Stimulated activated CD4-positive, alpha-beta T cell treated with anti-CD3 and anti-CD28 coated beads, Interleukin-15, amount 100 ng/mL, for 24 hours (primary cell): ENCODE measurements at regions not wholly inside any gene's neighbourhood (a gene's known extent, or its start where the extent isn't known, plus 50 kb on each side); places are given as distances from the start of the nearest gene placed in this dataset.

ENCODE experiments used
- DNase-seq: peaks from one replicate; pipeline ENCODE4 v3.0.0-alpha.2; 2020

DNA sequence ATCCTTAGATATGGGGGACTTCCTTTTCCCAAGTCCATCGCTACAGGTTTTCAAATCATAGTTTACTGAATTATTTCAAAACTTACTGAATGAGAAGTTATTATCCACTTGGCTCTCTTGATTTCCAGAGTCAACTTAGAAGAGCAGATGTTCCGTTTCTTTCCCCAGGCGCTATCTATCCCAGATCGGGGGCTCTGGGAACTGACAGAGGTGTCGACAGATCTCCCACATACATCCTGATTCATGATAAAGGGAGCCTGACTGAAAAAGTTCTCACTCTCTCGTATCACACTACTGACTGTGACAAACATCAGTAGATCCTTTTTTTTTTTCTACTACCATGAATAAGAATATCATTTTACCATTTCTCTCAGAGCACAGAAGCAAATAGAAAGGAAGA is 654.8 kb downstream of the RNF144B start:
- DNase-seq = no peak

DNA sequence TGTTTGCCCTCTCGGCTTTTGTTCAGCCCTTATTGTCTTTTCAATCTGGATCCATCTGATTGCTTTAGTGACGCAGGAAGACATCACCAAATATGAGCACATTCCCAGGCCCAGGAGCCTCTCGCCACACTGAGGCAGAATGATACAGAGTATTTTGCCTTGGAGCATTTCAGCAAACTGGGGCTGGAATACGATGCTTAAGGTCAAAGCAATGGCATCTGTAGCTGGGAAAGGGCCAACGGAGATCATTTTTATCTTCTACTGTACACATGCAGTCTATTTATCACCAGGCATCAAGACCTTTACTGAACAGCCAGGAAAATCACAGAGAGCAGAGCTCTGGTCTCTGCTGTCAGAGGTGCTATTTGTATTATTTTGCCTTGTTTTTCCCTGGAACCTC is 655.3 kb downstream of the RNF144B start:
- DNase-seq = no peak

DNA sequence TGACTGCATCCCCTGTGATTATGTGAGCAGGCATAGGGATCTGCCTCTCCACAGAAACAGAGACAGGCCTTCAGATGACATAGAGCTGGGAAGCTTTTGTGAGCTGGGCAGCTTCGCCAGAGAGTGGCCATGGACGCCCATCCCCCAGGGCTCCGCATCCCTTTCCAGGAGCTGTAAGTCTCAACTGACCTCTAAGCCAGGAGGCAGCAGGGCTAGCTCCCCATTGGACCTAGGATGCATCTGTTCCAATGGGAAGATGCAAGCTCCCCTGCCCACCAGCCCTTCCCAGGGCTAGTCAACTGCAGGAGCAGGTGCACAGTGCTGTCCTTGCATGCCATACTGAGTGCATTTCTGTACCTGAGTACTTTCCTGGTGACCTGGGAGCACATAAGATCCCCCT is 663.6 kb downstream of the RNF144B start:
- DNase-seq = no peak

DNA sequence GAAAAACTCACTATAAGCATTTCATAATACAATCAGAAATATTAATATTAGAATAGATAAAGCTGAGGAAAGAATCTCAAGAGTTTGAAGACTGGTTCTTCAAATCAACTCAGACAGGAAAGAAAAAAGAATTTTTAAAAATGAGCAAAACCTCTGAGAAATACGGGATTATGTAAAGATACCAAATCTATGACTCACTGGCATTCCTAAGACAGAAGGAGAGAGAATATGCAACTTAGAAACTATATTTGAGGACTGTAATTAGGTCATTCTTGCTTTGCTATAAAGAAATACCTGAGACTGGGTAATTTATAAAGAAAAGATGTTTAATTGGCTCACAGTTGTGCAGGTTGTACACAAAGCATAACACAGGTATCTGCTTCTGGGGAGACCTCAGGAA is 665.1 kb downstream of the RNF144B start:
- DNase-seq = no peak

DNA sequence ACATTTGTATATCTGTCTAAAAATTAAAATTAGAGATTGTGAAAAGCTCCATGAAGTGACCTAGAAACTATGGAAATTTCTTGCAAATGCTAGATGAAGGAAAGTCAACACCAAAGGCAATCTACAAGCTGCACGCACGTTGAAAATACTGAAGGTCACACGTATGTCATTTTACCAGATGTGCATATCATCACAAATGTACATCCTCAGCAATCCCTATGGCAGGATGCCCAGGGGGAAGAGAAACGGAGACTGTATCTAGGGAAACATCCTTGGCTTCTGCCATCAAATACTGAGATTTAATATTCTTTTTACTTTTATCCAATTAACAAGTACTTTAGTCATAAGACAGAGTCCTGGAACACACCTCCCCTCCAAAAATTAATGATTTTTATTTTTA is 672.0 kb downstream of the RNF144B start:
- DNase-seq = no peak

DNA sequence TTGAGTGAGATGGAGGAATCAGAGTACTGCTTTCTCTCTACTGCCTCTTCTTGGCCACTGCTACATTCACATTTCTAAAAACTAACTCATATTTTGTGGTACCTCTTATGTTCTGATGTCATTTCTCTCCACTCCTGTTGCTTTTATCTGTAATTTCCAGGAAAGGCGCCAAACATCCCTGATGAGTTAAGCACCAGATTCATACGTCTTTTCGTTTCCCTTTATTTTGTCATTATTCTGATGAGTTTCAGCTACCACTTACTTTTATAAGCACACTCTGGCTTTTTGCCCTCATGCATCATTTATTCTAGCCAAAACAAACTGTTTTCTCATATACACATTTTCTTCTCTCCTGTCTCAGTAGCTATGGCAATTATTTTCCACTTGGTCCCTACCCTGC is 680.0 kb downstream of the RNF144B start:
- no peak for DNase-seq

DNA sequence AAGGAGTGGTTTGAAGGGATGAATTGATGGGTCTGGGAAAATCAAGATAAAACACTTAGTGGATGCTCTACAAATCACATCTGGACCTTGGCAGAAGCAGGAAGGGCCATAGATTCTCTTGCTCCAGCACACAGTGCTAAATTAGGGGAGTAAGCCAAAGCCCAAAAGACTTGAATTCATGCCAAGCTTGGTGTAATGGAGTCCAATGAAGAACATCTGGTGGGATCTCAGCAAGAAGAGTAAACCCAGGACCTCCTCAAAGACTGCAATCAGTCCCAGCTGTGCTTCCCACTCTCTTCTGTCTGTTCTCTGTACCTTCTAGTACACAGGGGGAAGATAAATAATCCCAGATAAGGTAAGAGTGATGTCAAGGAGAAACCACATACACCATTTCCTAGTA is 683.4 kb downstream of the RNF144B start:
- DNase-seq = no peak

DNA sequence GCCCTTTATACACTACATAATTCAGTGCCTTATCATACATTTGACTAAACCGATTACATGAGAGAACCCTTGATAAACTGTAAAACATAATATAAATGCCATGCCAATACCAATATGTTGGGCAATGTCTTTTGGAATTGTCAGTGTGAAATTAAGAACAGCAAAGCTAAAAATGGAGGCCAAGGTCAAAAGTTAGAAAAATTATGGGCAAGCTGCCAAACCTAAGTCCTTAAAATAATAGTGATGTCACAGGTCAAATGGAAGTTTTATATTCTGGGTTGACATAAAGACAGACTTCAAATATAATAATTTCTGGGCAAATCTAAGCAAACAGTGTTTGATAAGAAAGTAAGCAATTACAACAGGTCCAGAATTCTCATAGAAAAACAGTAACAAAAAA is 696.7 kb downstream of the RNF144B start:
- DNase-seq = no peak

DNA sequence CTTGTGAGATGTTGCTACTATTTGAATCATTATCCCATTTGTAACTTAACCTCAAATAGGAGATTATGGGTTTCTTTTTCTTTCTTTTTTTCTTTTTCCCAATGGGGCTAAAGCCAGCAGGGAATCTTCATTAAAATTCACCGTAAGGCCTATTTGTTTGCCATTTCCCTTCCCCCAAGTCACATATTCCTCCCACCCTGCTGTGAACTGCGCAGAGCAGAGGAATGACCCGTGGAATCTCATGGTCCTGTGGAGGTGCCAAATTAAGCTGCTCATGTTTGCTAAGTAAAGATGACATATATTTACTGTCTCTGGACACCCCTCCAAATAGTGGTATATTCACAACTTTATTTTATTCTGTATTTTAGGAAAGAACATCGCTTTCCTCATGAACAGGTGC is 699.3 kb downstream of the RNF144B start:
- DNase-seq = no peak

DNA sequence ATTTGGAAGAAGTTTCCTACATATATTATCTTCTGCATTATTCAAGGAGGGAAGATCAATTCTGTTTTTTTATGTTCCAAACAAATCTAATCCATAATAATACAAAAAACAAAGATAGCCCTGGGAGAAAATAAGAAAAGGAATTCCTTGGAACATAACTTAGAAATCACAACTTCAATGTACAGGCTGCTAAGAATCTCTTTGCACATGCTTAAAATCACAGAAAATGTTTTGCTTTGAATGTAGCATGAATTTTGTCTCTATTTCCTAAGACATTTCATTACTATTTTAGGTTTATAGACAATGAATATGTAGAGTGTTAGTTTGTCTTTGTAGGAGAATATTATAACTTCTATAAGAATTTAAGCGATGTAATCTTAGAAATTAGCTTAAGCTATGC is 700.1 kb downstream of the RNF144B start:
- no peak for DNase-seq

DNA sequence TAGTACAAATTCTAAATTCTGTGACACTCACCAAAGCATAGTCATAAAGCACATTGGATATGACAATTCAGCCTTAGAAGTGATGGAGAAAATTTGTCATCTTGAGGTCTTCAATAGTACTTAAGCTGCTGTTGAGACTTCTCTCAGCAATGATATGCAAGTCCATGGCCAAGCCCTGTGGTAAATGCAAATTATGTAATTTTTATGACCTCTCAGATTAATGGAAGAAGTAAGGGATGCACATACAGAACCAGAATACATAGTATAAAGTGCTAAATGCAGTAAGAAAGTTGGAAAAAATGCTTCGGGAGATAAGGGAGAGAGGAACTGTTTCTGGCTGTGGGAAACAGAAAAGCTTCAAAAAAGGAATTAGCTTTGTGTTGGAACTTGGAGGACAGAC is 700.7 kb downstream of the RNF144B start:
- DNase-seq = no peak

DNA sequence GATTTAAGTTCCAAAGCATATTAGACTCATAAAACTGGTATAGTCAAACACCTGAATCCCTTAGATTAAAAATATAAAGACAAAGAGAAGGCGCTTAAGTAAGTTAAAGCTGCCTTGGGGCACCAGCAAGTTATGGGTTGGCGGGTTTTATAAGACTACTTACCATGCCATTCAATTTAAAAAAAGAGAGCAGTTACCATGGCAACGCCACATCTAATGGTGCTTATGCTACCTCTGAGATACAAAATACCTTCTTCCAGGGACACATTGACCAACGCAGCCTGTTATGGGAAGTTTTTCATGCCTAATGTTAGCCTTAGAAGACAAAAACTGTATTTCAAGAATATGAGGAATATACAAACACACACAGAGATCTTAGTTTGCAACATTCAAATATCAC is 713.6 kb downstream of the RNF144B start:
- no peak for DNase-seq

DNA sequence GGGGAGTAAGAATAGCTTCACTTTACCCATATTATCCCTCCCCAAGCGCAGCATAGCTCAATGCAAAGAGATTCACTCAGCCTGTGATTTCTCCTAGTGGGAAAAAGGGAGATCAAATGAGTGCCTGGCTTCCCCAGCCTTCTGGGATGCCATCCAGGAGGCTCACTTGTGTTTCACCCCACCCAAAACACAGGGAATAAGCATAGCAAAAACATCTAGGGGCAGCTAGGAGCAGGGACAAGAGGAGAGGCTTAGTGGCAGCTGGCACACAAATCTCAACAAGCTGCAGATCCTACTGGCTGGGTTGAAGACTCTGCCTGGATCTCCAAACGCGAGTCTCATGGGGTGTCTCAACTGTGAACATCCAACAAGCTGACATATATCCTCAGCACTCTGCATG is 715.8 kb downstream of the RNF144B start:
- no peak for DNase-seq

DNA sequence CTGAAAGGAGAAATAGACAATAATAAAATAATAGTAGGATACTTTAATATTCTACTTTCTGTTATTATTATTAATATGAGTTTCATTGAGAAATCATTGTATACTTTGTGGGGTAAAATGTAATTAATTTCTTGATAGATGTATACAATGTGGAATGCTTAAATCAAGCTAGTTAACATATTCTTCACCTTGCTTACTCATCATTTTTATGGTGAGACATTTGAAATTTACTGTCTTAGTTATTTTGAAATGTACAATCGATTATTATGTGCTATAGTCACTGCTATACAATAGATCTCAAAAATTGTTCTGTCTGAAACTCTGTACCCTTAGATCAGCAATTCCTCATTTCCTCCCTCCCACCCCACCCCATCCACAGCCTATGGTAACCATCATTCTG is 720.3 kb downstream of the RNF144B start:
- no peak for DNase-seq

DNA sequence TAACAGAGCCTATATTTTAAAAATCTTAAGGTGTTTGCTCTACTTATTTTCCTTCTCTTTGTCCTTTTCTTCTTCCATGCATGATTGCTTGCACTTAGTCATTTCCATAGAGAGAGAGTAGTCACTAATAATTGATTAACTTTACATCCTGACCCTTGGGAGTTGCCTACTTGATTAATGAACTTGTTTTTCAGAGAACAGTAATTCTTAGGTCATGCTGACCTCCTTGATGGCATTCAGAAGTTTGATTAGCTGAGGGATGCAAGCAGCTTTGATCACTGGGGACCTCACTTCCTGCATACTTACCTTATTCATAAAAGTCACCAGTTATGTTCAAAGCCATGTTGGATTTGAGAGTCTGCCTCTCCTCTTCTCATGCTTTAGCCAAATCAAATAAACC is 715.6 kb upstream of the ID4 start:
- DNase-seq = no peak

DNA sequence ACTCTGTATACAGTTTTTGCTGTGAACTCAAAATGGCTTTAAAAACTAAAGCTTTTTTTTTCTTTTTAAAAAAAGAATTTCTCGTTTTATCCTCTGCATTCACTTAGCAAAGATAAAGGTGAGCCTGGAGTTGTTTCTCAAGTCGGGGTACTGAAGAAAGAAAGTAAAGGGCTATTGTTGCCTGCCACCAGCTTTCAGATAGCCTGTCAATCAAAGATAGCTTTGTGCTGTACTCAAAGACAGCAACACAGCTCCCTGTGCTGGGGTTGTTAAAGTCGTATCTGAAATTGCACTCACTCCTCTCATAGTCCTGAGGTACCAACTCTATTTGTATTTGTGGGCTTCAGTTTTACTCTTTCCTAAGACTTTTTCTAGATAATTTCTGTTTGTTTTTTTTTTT is 710.1 kb upstream of the ID4 start:
- no peak for DNase-seq

DNA sequence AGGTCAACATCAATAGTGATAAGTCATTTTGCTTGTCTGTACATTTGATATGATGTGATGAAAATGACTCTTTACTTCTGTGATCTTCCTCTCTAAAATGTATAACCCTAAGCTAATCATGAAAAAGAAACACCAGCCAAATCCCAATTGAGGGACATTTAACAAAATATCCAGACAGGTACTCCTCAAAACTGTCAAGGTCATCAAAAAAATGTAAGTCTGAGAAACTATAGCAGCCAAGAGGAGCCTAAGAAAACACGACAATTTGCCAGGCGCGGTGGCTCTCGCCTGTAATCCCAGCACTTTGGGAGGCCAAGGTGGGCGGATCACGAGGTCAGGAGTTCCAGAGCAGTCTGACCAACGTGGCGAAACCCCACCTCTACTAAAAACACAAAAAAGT is 708.5 kb upstream of the ID4 start:
- no peak for DNase-seq

DNA sequence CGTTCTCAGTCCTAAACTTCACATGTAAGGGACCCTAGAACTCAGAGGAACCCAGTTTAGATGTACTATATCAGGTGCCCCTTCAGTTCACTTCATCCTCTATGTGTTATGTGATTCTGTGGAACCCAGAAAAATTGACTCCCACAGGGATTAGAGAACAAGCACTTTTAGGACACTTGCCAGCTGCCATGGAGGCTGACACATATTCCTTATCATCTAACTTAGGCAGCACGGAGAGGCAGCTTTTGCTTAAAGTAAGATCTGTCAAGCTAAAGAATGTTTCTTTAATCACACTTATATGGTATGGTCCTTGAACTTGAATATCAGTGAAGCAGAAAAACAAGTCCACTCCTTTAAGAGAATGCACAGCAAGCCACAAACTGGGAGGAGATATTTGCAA is 701.5 kb upstream of the ID4 start:
- DNase-seq = no peak

DNA sequence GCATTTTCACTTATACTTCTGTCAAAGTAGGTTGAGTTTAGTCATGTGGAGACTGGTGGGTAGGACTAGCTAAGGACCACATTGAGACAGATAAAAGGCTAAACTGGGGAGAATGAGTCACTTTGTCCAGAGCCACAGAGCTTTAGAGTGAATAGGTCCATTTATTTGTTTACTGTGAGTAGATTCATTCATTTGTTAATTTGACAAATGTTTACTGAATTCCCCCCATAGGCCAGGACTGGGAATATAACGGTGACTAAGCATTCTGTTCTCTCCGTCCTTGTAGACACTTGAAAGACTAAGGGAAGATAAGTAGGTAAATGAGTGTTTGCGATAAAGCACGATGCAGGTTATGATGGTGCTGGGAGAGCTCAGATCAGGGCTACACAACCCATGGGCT is 699.7 kb upstream of the ID4 start:
- no peak for DNase-seq

DNA sequence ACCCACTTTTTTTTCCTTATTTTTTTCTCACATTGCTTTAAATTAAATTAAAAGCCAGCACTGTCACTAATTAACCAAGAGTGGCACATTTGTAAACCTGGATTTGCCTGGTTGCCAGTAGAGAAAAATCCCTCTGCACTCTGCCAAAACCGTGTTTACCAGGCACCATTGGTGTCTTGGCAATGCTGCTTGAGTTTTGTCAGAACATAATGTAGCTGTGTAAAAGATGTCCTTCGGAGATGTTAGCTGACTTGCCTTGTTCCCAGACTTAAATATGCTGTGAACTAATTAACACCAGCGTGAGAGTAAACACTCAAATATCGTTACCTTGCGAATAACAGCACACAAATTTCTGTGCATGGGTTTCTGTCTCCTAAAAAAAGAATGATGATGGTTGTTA is 694.9 kb upstream of the ID4 start:
- DNase-seq = no peak

DNA sequence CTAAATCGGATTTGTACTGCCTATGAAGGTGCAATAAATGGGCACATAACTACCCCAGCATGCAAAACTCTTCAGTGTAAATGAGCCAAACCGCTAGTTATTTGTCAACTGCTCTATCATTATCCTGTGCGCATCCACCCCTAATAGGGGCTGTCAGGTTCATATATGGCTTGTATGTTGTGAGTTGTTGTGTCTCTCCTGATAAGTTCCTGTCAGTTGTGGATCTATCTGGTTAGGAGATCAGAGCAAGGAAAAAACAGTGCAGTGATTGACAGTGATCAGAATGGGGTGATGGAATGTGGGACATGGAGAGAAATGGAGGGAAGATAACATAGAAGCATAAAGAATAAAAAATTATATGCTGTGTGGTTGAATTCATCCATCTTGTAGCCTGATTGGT is 686.9 kb upstream of the ID4 start:
- no peak for DNase-seq

DNA sequence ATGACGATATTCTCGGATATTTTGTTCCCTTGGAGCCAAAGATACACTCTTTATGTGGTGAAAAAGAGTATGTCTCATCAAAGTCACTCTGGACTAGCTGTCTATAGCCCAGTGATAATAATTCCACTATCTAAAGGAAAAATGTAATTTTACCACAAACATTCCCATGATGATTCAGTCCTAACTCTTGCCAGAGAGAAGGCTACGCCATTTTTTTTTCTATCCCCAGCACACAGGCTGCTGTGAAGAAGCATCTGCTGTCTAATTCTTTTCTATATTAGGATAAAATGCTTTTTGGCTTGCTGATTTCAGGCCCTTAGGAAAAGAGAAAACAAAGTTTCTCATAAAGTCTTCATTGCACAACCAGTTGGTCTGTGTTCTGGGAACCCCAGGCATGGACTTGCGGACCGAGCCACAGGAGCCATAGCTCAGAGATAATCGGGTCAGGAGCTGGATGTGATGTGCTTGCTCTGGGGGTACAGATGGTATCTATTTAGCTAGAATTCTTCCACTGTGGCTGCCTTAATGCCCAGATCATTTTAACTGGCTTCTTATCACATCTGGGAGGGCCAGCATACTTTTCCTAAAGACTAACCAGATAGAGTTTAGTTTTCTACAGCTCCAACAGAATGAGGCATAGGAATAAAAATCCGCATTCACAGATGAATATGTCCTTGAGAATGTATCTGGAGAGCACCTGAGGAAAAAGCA is 683.7 kb upstream of the ID4 start:
- no peak for DNase-seq

DNA sequence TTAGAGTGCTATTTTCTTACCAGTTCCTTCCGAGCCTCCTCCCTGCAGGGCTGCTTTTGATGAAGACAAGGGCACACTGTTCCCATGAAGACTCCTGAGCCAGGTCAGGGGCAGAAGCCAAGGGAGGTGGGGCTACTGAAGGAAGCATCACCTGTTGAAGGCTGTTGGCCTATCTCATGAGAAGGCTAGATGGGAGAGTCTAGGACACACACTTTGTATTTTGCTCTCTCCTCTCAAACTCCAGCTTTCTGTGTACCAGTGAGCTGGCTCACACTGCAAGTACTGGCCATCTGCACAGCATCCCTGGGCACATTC is 683.2 kb upstream of the ID4 start:
- DNase-seq = no peak

DNA sequence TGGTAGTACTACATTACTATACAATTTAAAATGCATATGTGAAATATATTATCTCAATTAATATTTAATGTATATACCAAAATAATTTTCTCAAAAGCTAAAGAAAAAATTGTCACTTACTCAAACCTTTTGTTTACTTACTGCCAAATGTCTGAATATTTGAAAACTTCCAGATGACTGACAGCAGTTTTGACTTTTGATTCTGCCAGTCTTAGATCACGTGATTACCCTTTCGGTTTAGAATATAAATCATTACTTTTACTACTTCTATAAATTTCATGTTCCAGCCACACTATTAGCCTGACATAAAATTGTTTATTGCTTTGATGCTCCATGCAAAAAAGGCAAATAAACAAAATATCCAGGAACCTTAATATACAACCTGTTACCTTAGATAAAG is 680.7 kb upstream of the ID4 start:
- no peak for DNase-seq

DNA sequence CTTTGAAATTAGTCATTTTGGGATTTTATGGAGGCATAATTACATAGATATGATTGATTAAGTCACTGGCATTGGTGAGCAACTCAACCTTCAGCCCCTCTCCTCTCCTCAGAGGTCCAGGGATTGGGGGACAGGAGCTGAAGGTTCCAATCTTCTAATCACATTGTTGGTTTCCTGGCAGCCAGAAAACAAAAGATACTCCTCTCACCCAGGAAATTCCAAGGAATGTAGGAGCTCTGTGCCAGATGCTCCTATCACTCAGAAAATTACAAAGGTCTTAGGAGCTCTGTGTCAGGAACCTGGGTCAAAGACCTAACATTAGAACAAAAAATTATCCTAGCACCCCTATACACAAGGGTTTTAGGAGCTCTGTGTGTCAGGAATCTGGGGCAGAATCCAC is 679.7 kb upstream of the ID4 start:
- DNase-seq = no peak

DNA sequence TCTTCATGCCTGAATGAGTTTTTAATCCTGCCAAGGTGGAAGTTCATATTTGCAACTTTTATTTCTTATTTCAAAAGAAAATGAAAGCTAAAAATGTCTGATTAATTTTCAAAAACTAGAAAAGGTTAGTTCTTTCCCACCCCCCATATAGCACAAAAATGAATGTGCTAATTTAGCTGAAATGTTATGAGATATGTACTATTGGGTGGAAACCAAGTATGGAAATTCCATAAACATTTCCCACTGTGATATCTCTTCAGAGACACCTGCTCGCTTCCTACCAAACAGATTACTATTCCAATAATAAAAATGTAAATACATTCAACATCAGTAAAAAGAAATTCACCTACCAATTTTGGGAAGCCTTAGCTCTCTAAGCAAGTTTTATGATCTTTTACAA is 678.6 kb upstream of the ID4 start:
- no peak for DNase-seq
